ENCODE measurements at regions not wholly inside any gene's neighbourhood (a gene's known extent, or its start where the extent isn't known, plus 50 kb on each side); places are given as distances from the start of the nearest gene placed in this dataset.

GRCh38 chr14:26199096-26199495, 398.7 kb downstream of the NOVA1 start:
- H2BK12ac ChIP-seq (ENCODE audit: insufficient read length, low read depth, low read length), result no peak overlapping the region
- H3K4me2 ChIP-seq (ENCODE audit: insufficient read depth, insufficient read length, low read length), result no peak overlapping the region
- Mint-ChIP-seq H3K9me3 (no peaks in the 10 kb centered on the region; a peak in 1 of 5 replicates), H3K4me3 (no peak overlapping the region), H3K27me3 (ENCODE audit: low read depth) (peaks cover 16% of the 10 kb centered on the region), H3K27ac (no peak overlapping the region), H3K36me3 (ENCODE audit: insufficient read depth in 1 of 3, low read depth in 3 of 3) (no peaks in the 10 kb centered on the region; a peak in 1 of 7 replicates), H3K4me1 (peaks cover 15 to 20% of the 10 kb centered on the region in 2 experiments)
- no peak for DNase-seq
- no peak overlapping the region for H2BK120ac ChIP-seq (ENCODE audit: low read depth, low read length, poor library complexity, severe bottlenecking)
- H3K9ac ChIP-seq (ENCODE audit: extremely low read depth, insufficient read length, low read length), result no peak overlapping the region
- no peaks in the 10 kb centered on the region for H3K79me2 ChIP-seq (ENCODE audit: insufficient read depth, low read length)
- H2BK15ac ChIP-seq (ENCODE audit: low read depth, low read length), result no peak overlapping the region
- no peaks in the 10 kb centered on the region for H3K23me2 ChIP-seq (ENCODE audit: insufficient read length, low read depth, low read length, poor library complexity, severe bottlenecking)
- H3K56ac ChIP-seq (ENCODE audit: insufficient read length, low read depth, low read length), result no peak overlapping the region
- no CpG with 5 or more reads among the region's 2 CpGs for WGBS (ENCODE audit: extremely low coverage, insufficient read length, low lambda C conversion rate)
- no peak overlapping the region for H3K27ac ChIP-seq (ENCODE audit: insufficient read length, low read depth, low read length)
- no peak overlapping the region for H2AK5ac ChIP-seq (ENCODE audit: insufficient read length, low read length)
- H3K9me3 ChIP-seq (ENCODE audit: control insufficient read depth, low read depth, low read length), result no peaks in the 10 kb centered on the region
- H3K27me3 ChIP-seq (ENCODE audit: insufficient read depth, low read length), result no peaks in the 10 kb centered on the region
- H4K5ac ChIP-seq (ENCODE audit: insufficient read length, low read depth, low read length), result no peak overlapping the region
- no peak overlapping the region for H4K91ac ChIP-seq (ENCODE audit: insufficient read length, low read depth, low read length)
- H2BK20ac ChIP-seq (ENCODE audit: low read depth, low read length, poor library complexity, severe bottlenecking), result no peak overlapping the region
- H3K4ac ChIP-seq (ENCODE audit: low read depth, low read length), result no peak overlapping the region
- no peak for TF ChIP-seq CTCF (conservative IDR thresholded peaks at IDR 0.05)
- no peak overlapping the region for H2AFZ ChIP-seq (ENCODE audit: low read length)
- H4K8ac ChIP-seq (replicated peaks; ENCODE audit: insufficient read length, low read depth, low read length), result no peak overlapping the region
- no peak overlapping the region for H3K14ac ChIP-seq (ENCODE audit: insufficient read depth, low read length)
- no peak overlapping the region for H3K18ac ChIP-seq (ENCODE audit: insufficient read length, low read depth, low read length)
- no peaks in the 10 kb centered on the region for H3K4me1 ChIP-seq (ENCODE audit: insufficient read depth, low read length)
- H4K20me1 ChIP-seq (ENCODE audit: control insufficient read depth, insufficient read depth, insufficient read length), result no peaks in the 10 kb centered on the region
- H3T11ph ChIP-seq (ENCODE audit: low read length), result no peak overlapping the region
- H3K79me1 ChIP-seq (ENCODE audit: insufficient read depth, low read depth, low read length, poor library complexity, severe bottlenecking), result no peaks in the 10 kb centered on the region
- H3K23ac ChIP-seq (ENCODE audit: insufficient read length, low read depth, low read length), result no peak overlapping the region
- no peak overlapping the region for H2BK5ac ChIP-seq (ENCODE audit: insufficient read length, low read length)

Data from H9 (cell line).